ENCODE measurements at regions not wholly inside any gene's neighbourhood (a gene's known extent, or its start where the extent isn't known, plus 50 kb on each side); places are given as distances from the start of the nearest gene placed in this dataset.

DNA sequence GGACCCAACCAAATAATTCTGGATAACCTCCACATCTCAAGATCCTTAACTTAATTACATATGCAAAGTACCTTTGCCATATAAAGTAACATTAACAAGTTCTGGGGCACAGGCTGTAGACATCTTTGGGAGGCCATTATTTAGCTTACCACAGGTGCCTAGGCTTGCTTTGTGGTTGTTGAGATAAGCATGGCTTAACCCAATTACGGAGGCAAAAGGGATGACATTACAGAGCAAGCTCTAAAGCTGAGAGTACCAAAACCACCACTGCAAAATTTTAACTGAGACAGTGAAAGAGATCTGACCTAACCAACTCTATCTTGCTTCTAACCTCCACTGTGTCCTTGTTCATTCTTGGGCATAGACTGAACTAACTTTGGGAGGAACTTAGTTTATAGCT, 502.9 kb upstream of the ATXN8OS start:
- Mint-ChIP-seq H3K36me3 (ENCODE audit: low read depth) (no peaks in the 10 kb centered on the region), H3K9me3 (peaks cover 3% of the 10 kb centered on the region), H3K27me3 (ENCODE audit: low read depth) (no peaks in the 10 kb centered on the region), H3K27ac (no peak overlapping the region), H3K4me1 (no peaks in the 10 kb centered on the region), H3K4me3 (no peak overlapping the region)
- no peak for TF ChIP-seq CTCF (IDR thresholded peaks at IDR 0.05; ENCODE audit: unreplicated experiment in 3 of 3)

DNA sequence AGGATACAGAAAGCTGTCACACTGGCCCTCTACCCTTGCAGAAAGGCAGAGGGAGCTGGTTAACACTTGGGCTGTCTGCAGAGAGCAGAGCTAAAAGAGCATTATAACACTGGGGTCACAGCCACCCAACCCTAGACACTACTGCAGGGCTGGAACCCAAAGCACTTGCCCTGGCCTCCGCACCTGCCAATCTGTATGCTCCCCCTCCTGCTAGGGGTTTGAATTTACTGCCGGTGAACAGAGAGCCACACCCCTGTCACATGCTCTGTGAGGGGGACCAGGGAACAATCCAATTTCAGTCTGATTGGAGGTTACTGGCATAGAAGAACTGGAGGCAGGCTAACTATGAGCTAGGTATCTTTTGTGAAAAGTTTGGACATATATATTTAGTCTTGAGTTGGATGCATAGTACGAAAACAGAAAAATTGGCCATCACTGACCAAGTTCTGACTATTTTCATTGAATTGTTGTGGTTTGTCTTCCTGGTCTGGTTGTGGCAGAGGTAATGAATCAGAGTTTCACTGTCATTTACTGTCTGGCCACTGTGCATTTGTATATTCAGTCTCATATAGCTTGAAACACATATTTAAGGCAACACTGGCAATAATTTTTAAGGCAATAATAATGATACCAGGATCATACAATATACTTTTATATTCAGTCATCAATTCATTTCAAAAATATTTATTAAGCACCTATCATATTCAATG, 504.3 kb upstream of the ATXN8OS start:
- Mint-ChIP-seq H3K4me3 (no peak overlapping the region), H3K4me1 (no peaks in the 10 kb centered on the region), H3K27ac (no peak overlapping the region), H3K9me3 (peaks cover 3% of the 10 kb centered on the region), H3K36me3 (ENCODE audit: low read depth) (no peaks in the 10 kb centered on the region), H3K27me3 (ENCODE audit: low read depth) (no peaks in the 10 kb centered on the region)
- no peak for TF ChIP-seq CTCF (IDR thresholded peaks at IDR 0.05; ENCODE audit: unreplicated experiment in 3 of 3)

DNA sequence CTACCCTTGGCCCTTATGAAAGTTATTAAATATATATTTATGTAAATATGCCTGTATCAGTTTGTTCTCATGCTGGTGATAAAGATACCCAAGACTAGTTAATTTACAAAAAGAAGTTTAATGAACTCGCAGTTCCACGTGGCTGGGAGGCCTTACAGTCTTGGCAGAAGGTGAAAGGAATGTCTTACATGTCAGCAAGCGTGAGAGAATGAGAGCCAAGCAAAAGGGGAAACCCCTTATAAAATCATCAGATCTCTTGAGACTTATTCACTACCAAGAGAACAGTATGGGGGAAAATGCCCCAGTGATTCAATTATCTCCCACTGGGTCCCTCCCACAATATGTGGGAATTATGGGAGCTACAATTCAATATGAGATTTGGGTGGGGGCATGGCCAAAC, 506.0 kb upstream of the ATXN8OS start:
- Mint-ChIP-seq H3K27me3 (ENCODE audit: low read depth) (no peaks in the 10 kb centered on the region), H3K9me3 (peaks cover 3% of the 10 kb centered on the region), H3K4me3 (no peak overlapping the region), H3K36me3 (ENCODE audit: low read depth) (no peaks in the 10 kb centered on the region), H3K4me1 (no peaks in the 10 kb centered on the region), H3K27ac (no peak overlapping the region)
- TF ChIP-seq CTCF (IDR thresholded peaks at IDR 0.05; ENCODE audit: unreplicated experiment in 3 of 3): no peak

DNA sequence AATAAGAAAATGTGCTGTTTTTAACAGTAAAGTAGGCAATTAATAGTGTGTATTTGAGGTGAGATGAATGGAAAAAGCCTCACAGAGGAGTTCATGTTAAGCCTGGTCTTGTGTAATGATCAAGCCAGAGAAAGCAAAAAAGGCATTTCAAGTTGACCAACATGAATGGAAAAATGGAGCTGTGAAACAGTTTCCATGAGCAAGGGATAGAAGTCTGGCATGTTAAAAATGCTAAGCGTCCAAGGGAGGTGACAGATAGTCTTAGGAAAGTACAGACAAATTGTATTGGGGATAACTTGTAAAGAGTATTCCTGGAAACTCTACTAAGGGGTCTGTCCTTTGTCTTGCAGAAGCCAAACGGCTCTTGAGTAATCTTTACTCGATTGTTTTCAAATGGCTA, 506.8 kb upstream of the ATXN8OS start:
- Mint-ChIP-seq H3K4me3 (no peak overlapping the region), H3K4me1 (no peaks in the 10 kb centered on the region), H3K9me3 (peaks cover 3% of the 10 kb centered on the region), H3K27me3 (ENCODE audit: low read depth) (no peaks in the 10 kb centered on the region), H3K36me3 (ENCODE audit: low read depth) (no peaks in the 10 kb centered on the region), H3K27ac (no peak overlapping the region)
- TF ChIP-seq CTCF (IDR thresholded peaks at IDR 0.05; ENCODE audit: unreplicated experiment in 3 of 3): no peak

- H3K4me3 Mint-ChIP-seq: no peak overlapping the region
- no peaks in the 10 kb centered on the region for H3K9me3 Mint-ChIP-seq
- no peaks in the 10 kb centered on the region for H3K27me3 Mint-ChIP-seq (ENCODE audit: low read depth)
- no peak overlapping the region for H3K27ac Mint-ChIP-seq
- H3K4me1 Mint-ChIP-seq: no peaks in the 10 kb centered on the region
- no peaks in the 10 kb centered on the region for H3K36me3 Mint-ChIP-seq (ENCODE audit: low read depth)
- TF ChIP-seq CTCF (IDR thresholded peaks at IDR 0.05; ENCODE audit: unreplicated experiment in 3 of 3): no peak
Observed at GRCh38 chr13:69597088-69597487, 510.5 kb upstream of the ATXN8OS start.

DNA sequence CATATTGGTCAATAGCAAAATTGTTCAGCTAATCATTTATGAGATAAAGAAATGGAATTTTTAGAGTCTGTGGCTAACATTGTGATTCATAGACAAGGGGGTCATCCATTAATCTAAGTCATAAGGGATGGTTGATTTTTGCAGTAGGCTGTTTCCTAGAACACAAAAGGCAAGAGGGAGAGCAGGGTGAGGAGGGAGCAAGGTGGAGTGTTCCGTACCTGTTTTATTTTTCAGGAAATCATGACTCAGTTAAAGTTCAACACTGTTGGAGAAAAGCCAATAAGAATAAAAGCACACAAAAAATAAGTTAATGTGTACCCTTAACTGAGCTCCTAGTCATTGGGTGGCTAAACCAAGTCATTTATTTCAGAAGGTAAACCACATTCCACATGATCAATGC, 512.4 kb upstream of the ATXN8OS start:
- Mint-ChIP-seq H3K27me3 (ENCODE audit: low read depth) (no peaks in the 10 kb centered on the region), H3K36me3 (ENCODE audit: low read depth) (no peaks in the 10 kb centered on the region)
- no peak for TF ChIP-seq CTCF (IDR thresholded peaks at IDR 0.05; ENCODE audit: unreplicated experiment in 3 of 3)

More for the DNA sequence above, 512.4 kb upstream of the ATXN8OS start:
- no peaks in the 10 kb centered on the region for H3K4me1 Mint-ChIP-seq
- H3K27ac Mint-ChIP-seq: peak overlapping the region; percentile 40 to 83 (median 63)
- no peaks in the 10 kb centered on the region for H3K9me3 Mint-ChIP-seq
- no peak overlapping the region for H3K4me3 Mint-ChIP-seq

All from nephron (organoid).